DMS 273 (cell line): ENCODE measurements at regions not wholly inside any gene's neighbourhood (a gene's known extent, or its start where the extent isn't known, plus 50 kb on each side); places are given as distances from the start of the nearest gene placed in this dataset.
A peak's percentile ranks its signal among the peaks of the same experiment; 100 is the strongest.

Experiments used
- DNase-seq: peaks from one replicate; lab custom pipeline; 2025; ENCODE audit not compliant: unreplicated experiment; lab: John Stamatoyannopoulos, UW

- peak; percentile 54 for DNase-seq
These were observed 96.4 kb upstream of the BACE2 start for GRCh38 chr21:41071258-41072171.

- DNase-seq = no peak
These were observed 94.4 kb upstream of the BACE2 start for GRCh38 chr21:41073558-41073957.

GRCh38 chr21:41074396-41075184, 93.4 kb upstream of the BACE2 start:
- no peak for DNase-seq

- no peak for DNase-seq
These were observed 92.3 kb upstream of the BACE2 start for GRCh38 chr21:41075656-41076055.

GRCh38 chr21:41076064-41076463, 91.9 kb upstream of the BACE2 start:
- no peak for DNase-seq

GRCh38 chr21:41079159-41079558, 88.8 kb upstream of the BACE2 start:
- DNase-seq = no peak

- DNase-seq = no peak
These were observed 87.4 kb upstream of the BACE2 start for GRCh38 chr21:41080485-41081121.

GRCh38 chr21:41086569-41086968, 81.4 kb upstream of the BACE2 start:
- peak; percentile 87 for DNase-seq

GRCh38 chr21:41090981-41091380, 77.0 kb upstream of the BACE2 start:
- no peak for DNase-seq

- DNase-seq = no peak
These were observed 76.3 kb upstream of the BACE2 start for GRCh38 chr21:41091616-41092015.

GRCh38 chr21:41092312-41092711, 75.6 kb upstream of the BACE2 start:
- DNase-seq = no peak

GRCh38 chr21:41095983-41096382, 72.0 kb upstream of the BACE2 start:
- DNase-seq = no peak

GRCh38 chr21:41098076-41098475, 69.9 kb upstream of the BACE2 start:
- no peak for DNase-seq

- no peak for DNase-seq
These were observed 69.4 kb upstream of the BACE2 start for GRCh38 chr21:41098481-41099042.

- DNase-seq = no peak
These were observed 67.0 kb upstream of the BACE2 start for GRCh38 chr21:41100826-41101550.

GRCh38 chr21:41102281-41102680, 65.7 kb upstream of the BACE2 start:
- DNase-seq = no peak

- DNase-seq = no peak
These were observed 60.4 kb upstream of the BACE2 start for GRCh38 chr21:41107602-41108001.

GRCh38 chr21:41108668-41109585, 59.0 kb upstream of the BACE2 start:
- DNase-seq = no peak

- no peak for DNase-seq
These were observed 57.8 kb upstream of the BACE2 start for GRCh38 chr21:41110161-41110560.

- DNase-seq = no peak
These were observed 57.3 kb upstream of the BACE2 start for GRCh38 chr21:41110664-41111063.
